Mammary epithelial cell (primary cell): ENCODE measurements at regions not wholly inside any gene's neighbourhood (a gene's known extent, or its start where the extent isn't known, plus 50 kb on each side); places are given as distances from the start of the nearest gene placed in this dataset.

ENCODE experiments used
- CTCF ChIP-seq, 2 donors: IDR thresholded peaks in 1 of 2; conservative IDR thresholded peaks in 1 of 2; 2 replicates each; pipeline ENCODE4 v1.5.1; 2011 to 2012; ENCODE audit warnings: inconsistent platforms in 2 of 2, low read length in 2 of 2, mild to moderate bottlenecking in 2 of 2, control low read depth in 1 of 2, low read depth in 1 of 2; ENCODE audit not compliant: insufficient read depth in 1 of 2; ENCODE audit errors: extremely low read depth in 1 of 2
- EZH2 ChIP-seq: IDR thresholded peaks from 2 replicates; pipeline ENCODE4 v1.6.1; 2012; ENCODE audit warnings: low read length, inconsistent platforms, borderline replicate concordance

GRCh38 chr14:38578278-38578681 is 322.4 kb upstream of the CLEC14A start:
- no peak for TF ChIP-seq CTCF (conservative IDR thresholded peaks at IDR 0.05 in 1 of 2, IDR thresholded peaks at IDR 0.05 in 1 of 2; ENCODE audit: extremely low read depth in 1 of 2, insufficient read depth in 1 of 2, low read depth in 1 of 2, low read length in 2 of 2)
- no peak for TF ChIP-seq EZH2
